Loucy (cell line): ENCODE measurements at regions not wholly inside any gene's neighbourhood (a gene's known extent, or its start where the extent isn't known, plus 50 kb on each side); places are given as distances from the start of the nearest gene placed in this dataset.

Source experiments
- H2AFZ ChIP-seq: fragments of 200-600 bp; sonication (generic); 2 replicates; pipeline ENCODE4 v1.6.0; 2016; ENCODE audit warnings: antibody characterized with exemption, mild to moderate bottlenecking, low read length, moderate library complexity
- H3F3A ChIP-seq: fragments of 200-600 bp; 2 replicates; pipeline ENCODE4 v1.6.0; 2016; ENCODE audit warnings: antibody characterized with exemption, low read depth, mild to moderate bottlenecking
- H3K27me3 ChIP-seq: fragments of 200-600 bp; sonication (generic); 2 replicates; pipeline ENCODE4 v1.6.1; 2014; ENCODE audit warnings: low read length, mild to moderate bottlenecking; ENCODE audit not compliant: insufficient read depth, poor library complexity, severe bottlenecking
- H3K36me3 ChIP-seq: fragments of 200-600 bp; sonication (generic); 2 replicates; pipeline ENCODE4 v1.6.1; 2016; ENCODE audit warnings: low read length; ENCODE audit not compliant: insufficient read depth
- H3K4me1 ChIP-seq: fragments of 200-600 bp; sonication (generic); 2 replicates; pipeline ENCODE4 v1.5.1; 2014; ENCODE audit warnings: low read length, mild to moderate bottlenecking; ENCODE audit not compliant: insufficient read depth, poor library complexity, severe bottlenecking
- H3K4me2 ChIP-seq: fragments of 200-600 bp; sonication (generic); 2 replicates; pipeline ENCODE4 v1.6.0; 2014; ENCODE audit warnings: antibody characterized with exemption, low read length, low read depth, mild to moderate bottlenecking; ENCODE audit not compliant: poor library complexity, severe bottlenecking
- H3K4me3 ChIP-seq: fragments of 200-600 bp; sonication (generic); 2 replicates; pipeline ENCODE4 v1.5.1; 2014; ENCODE audit warnings: low read length, mild to moderate bottlenecking, mixed read lengths; ENCODE audit not compliant: poor library complexity, severe bottlenecking
- H3K79me2 ChIP-seq: fragments of 200-600 bp; sonication (generic); 2 replicates; pipeline ENCODE4 v1.6.1; 2014; ENCODE audit warnings: low read length; ENCODE audit not compliant: insufficient read depth
- H3K9ac ChIP-seq: fragments of 200-600 bp; sonication (generic); 2 replicates; pipeline ENCODE4 v1.6.0; 2014; ENCODE audit warnings: mild to moderate bottlenecking, low read depth, low read length, moderate library complexity; ENCODE audit not compliant: poor library complexity, severe bottlenecking
- H3K9me2 ChIP-seq: fragments of 200-600 bp; sonication (generic); replicated peaks from 2 replicates; pipeline ENCODE4 v1.6.1; 2016; ENCODE audit warnings: low read depth, low read length, mixed read lengths
- H3K9me3 ChIP-seq: fragments of 200-600 bp; sonication (generic); 2 replicates; pipeline ENCODE4 v1.6.1; 2014; ENCODE audit warnings: mild to moderate bottlenecking, antibody characterized with exemption, low read length, low read depth; ENCODE audit not compliant: insufficient read depth
- H4K20me1 ChIP-seq: fragments of 200-600 bp; sonication (generic); 2 replicates; pipeline ENCODE4 v1.6.0; 2014; ENCODE audit warnings: antibody characterized with exemption, low read length, mild to moderate bottlenecking; ENCODE audit not compliant: insufficient read depth, poor library complexity, severe bottlenecking
- CTCF ChIP-seq: fragments of 200-600 bp; sonication (generic); conservative IDR thresholded peaks from 2 replicates; pipeline ENCODE4 v1.5.1; 2014; ENCODE audit warnings: mild to moderate bottlenecking, antibody characterized with exemption, low read length
- EZH2phosphoT487 ChIP-seq: fragments of 200-600 bp; IDR thresholded peaks from 2 replicates; pipeline ENCODE4 v1.6.1; 2018; ENCODE audit warnings: antibody characterized with exemption, mild to moderate bottlenecking, moderate library complexity, borderline replicate concordance

- no peaks in the 10 kb centered on the region; the same call in 1 of the 2 replicates for H3K9me2 ChIP-seq
- H3K27me3 ChIP-seq: no peaks in the 10 kb centered on the region
- H3K4me2 ChIP-seq: no peak overlapping the region
- H3K4me3 ChIP-seq: no peak overlapping the region
- H3F3A ChIP-seq: no peaks in the 10 kb centered on the region
- H3K79me2 ChIP-seq: no peaks in the 10 kb centered on the region
- no peak overlapping the region for H2AFZ ChIP-seq
- H4K20me1 ChIP-seq: no peaks in the 10 kb centered on the region
- H3K4me1 ChIP-seq: no peaks in the 10 kb centered on the region
- no peak overlapping the region for H3K9ac ChIP-seq
- no peak for TF ChIP-seq EZH2phosphoT487
- no peak for TF ChIP-seq CTCF
- H3K36me3 ChIP-seq: no peaks in the 10 kb centered on the region
- H3K9me3 ChIP-seq: 0 out of 2 replicates have a peak, but pooled peaks cover 2% of the 10 kb centered on the region
Observed at GRCh38 chr4:181728305-181728966, 514.8 kb upstream of the TENM3 start.

GRCh38 chr4:181731900-181732299, 511.3 kb upstream of the TENM3 start:
- no peak overlapping the region for H2AFZ ChIP-seq

GRCh38 chr4:181737744-181738143, 505.5 kb upstream of the TENM3 start:
- no peak for TF ChIP-seq EZH2phosphoT487
- no peak for TF ChIP-seq CTCF
- H3K4me1 ChIP-seq: no peaks in the 10 kb centered on the region
- H2AFZ ChIP-seq: no peak overlapping the region
- H4K20me1 ChIP-seq: no peaks in the 10 kb centered on the region
- H3K9me2 ChIP-seq: no peaks in the 10 kb centered on the region
- no peak overlapping the region for H3K4me3 ChIP-seq
- no peaks in the 10 kb centered on the region for H3K9me3 ChIP-seq
- no peaks in the 10 kb centered on the region for H3K27me3 ChIP-seq
- no peaks in the 10 kb centered on the region for H3K36me3 ChIP-seq
- H3K9ac ChIP-seq: no peak overlapping the region
- no peak overlapping the region for H3K4me2 ChIP-seq
- no peaks in the 10 kb centered on the region for H3F3A ChIP-seq
- H3K79me2 ChIP-seq: no peaks in the 10 kb centered on the region

More at GRCh38 chr4:181731900-181732299, 511.3 kb upstream of the TENM3 start:
- Histone ChIP-seq H3K4me3 (no peak overlapping the region), H3K9me2 (no peaks in the 10 kb centered on the region; the same call in 1 of the 2 replicates), H3K79me2 (no peaks in the 10 kb centered on the region), H3K4me2 (no peak overlapping the region), H3K9me3 (no peaks in the 10 kb centered on the region), H3K9ac (no peak overlapping the region), H3K4me1 (no peaks in the 10 kb centered on the region), H3F3A (no peaks in the 10 kb centered on the region), H4K20me1 (no peaks in the 10 kb centered on the region), H3K27me3 (no peaks in the 10 kb centered on the region), H3K36me3 (no peaks in the 10 kb centered on the region)
- TF ChIP-seq CTCF: no peak
- TF ChIP-seq EZH2phosphoT487: no peak
